ENCODE measurements at regions not wholly inside any gene's neighbourhood (a gene's known extent, or its start where the extent isn't known, plus 50 kb on each side); places are given as distances from the start of the nearest gene placed in this dataset.
"Not testable (repeated sequence)": the region's sequence is repeated elsewhere in the genome, so short reads cannot be mapped to it uniquely, and the experiment has no call there.

DNA sequence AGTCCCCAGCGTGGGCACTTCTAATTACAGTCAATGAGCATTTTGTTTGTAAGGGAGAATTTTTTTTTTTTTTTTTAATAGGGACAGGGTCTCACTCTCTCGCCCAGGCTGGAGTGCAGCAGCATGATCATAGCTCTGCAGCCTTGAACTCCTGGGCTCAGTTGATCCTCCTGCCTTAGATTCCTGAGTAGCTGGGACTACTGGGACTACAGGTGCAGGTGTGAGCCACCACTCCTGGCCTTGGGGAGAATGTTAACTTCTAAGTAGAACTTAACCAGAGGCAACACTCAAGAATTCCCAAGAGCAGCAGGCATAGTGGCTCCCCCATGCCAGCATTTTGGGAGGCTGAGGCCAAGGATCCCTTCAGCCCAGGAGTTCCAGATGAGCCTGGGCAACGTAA is 52.9 kb upstream of the ZNF217 start:
- no peak overlapping the region for H3K4me3 ChIP-seq (ENCODE audit: low read length)
- no peak for TF ChIP-seq CTCF (conservative IDR thresholded peaks at IDR 0.05; ENCODE audit: low read length)
- no peak for DNase-seq (ENCODE audit: low read depth)

GRCh38 chr20:53645582-53645897 is 51.9 kb upstream of the ZNF217 start:
- no peak overlapping the region for H3K4me3 ChIP-seq (ENCODE audit: low read length)
- TF ChIP-seq CTCF (conservative IDR thresholded peaks at IDR 0.05; ENCODE audit: low read length): no peak
- DNase-seq (ENCODE audit: low read depth): no peak

GRCh38 chr20:53644108-53644507 is 50.5 kb upstream of the ZNF217 start:
- DNase-seq (ENCODE audit: low read depth): not testable (repeated sequence)

More at GRCh38 chr20:53644108-53644507, 50.5 kb upstream of the ZNF217 start:
- not testable (repeated sequence) for H3K4me3 ChIP-seq (ENCODE audit: low read length)
